Spleen (tissue), 7 donors: ENCODE measurements at regions not wholly inside any gene's neighbourhood (a gene's known extent, or its start where the extent isn't known, plus 50 kb on each side); places are given as distances from the start of the nearest gene placed in this dataset.

Experiments
- CTCF ChIP-seq, 11 experiments: fragments of 200-600 bp in 7 of 11; fragments of 450-650 bp in 4 of 11; sonication (generic) in 4 of 11; IDR thresholded peaks in 8 of 11; conservative IDR thresholded peaks in 3 of 11; 1 replicate in 7 of 11; 2 replicates in 4 of 11; pipeline versions ENCODE4 v1.4.0 to v1.8.0; 2016 to 2021; ENCODE audit warnings: antibody characterized with exemption in 11 of 11, inconsistent platforms in 4 of 11, mild to moderate bottlenecking in 1 of 11
- POLR2A ChIP-seq, 3 donors: fragments of 450-650 bp; IDR thresholded peaks; one replicate each; pipeline ENCODE4 v1.5.1; 2017; ENCODE audit warnings: antibody characterized with exemption in 3 of 3, mild to moderate bottlenecking in 1 of 3
- POLR2AphosphoS5 ChIP-seq, 3 donors: sonication (generic); formaldehyde crosslinking; IDR thresholded peaks; one replicate each; pipeline ENCODE4 v1.5.1; 2017; ENCODE audit warnings: antibody characterized with exemption in 3 of 3
- donor health status: DM: no; HTN: no; CAD: no; lungs with moderate emphysema.
- donor health status: DM: no; HTN: no; CAD: no.
- donor health status: DM: no; HTN: no; CAD: no.

GRCh38 chr11:116376054-116376453, 396.7 kb downstream of the BUD13 start:
- TF ChIP-seq POLR2A (IDR thresholded peaks at IDR 0.05) (no peak), POLR2AphosphoS5 (IDR thresholded peaks at IDR 0.05) (no peak), CTCF (IDR thresholded peaks at IDR 0.05 in 8 of 11, conservative IDR thresholded peaks at IDR 0.05 in 3 of 11) (no peak)
